Dermis microvascular lymphatic vessel endothelial cell (primary cell): ENCODE measurements at regions not wholly inside any gene's neighbourhood (a gene's known extent, or its start where the extent isn't known, plus 50 kb on each side); places are given as distances from the start of the nearest gene placed in this dataset.
A peak's percentile ranks its signal among the peaks of the same experiment; 100 is the strongest.

Experiments
- DNase-seq, 2 donors: peaks; one replicate each; pipeline versions ENCODE4 v3.0.0 to v3.0.0-alpha.2; 2010; ENCODE audit warnings: low read depth in 2 of 2

DNA sequence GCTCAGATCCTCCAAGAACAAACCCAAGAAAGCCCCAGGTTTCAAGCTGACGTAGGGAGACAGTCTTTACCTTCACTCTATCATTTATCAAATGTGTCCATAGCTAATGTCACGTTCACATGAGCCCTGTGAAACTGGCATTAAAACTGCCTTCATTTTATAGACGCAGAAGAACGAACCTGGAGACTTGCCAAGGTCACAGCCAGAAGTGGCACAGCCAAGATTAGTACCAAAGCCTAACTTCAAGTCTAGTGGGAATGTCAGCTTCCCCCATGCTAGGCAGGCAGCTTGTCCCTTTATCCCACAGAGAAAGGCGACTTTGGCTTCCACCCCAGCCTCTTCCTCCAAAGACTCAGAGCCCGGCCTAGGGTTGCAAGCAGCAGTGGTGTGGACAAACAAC is 517.2 kb downstream of the SHQ1 start:
- DNase-seq = no peak

- DNase-seq = no peak
Observed at GRCh38 chr3:72329354-72329753, 518.9 kb downstream of the SHQ1 start.

GRCh38 chr3:72328755-72329277 is 519.4 kb downstream of the SHQ1 start:
- no peak for DNase-seq

- DNase-seq = no peak
Observed at GRCh38 chr3:72327008-72327407, 521.2 kb downstream of the SHQ1 start.

DNA sequence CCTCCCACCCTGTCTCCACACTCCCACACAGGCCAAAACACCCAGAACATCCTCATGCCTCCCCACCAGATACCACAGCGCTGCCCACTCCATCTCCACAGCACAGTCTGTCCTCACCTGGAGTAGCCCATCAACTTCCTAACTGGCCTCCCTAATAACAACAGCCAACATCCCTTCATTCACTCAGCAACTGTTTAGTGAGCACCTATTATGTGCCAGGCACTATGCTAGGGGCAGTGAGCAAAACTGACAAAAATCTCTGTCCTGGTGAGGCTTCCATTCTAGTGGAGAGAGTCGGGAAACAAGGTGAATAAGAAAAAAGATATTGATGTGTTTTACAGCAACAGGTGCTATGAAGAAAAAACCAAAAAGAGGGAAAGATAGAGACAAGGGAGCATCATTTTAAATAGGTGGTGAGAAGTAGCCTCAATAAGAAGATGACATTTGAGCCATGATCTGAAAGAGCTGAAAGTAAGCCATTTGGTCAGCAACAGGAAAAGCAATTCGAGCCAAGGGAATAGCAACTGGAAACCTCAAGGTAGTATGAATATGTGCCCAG is 523.9 kb downstream of the SHQ1 start:
- no peak for DNase-seq

DNA sequence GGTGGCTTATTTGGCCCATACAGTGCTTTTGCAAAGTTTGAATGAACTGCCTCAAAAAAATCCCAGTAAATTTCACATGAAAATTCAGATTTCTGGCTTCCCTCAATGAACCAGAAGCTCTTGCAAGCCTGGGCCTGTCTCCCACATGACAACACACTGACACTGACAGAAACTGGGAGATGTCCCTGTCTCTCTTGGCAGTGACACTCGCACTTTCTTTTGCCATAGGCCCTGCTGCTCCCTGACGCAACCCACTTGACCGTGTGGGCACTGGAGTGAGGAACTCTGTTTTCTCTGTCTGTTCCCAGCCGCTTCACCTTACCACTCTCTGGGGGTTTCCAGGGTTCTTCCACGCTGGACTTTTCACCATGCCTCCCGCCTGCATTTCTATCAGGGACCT is 524.5 kb downstream of the SHQ1 start:
- no peak for DNase-seq

- no peak for DNase-seq
Observed at GRCh38 chr3:72322264-72322976, 525.8 kb downstream of the SHQ1 start.

GRCh38 chr3:72320955-72321303 is 527.3 kb downstream of the SHQ1 start:
- DNase-seq = no peak

GRCh38 chr3:72320095-72320954 is 527.9 kb downstream of the SHQ1 start:
- no peak for DNase-seq

DNA sequence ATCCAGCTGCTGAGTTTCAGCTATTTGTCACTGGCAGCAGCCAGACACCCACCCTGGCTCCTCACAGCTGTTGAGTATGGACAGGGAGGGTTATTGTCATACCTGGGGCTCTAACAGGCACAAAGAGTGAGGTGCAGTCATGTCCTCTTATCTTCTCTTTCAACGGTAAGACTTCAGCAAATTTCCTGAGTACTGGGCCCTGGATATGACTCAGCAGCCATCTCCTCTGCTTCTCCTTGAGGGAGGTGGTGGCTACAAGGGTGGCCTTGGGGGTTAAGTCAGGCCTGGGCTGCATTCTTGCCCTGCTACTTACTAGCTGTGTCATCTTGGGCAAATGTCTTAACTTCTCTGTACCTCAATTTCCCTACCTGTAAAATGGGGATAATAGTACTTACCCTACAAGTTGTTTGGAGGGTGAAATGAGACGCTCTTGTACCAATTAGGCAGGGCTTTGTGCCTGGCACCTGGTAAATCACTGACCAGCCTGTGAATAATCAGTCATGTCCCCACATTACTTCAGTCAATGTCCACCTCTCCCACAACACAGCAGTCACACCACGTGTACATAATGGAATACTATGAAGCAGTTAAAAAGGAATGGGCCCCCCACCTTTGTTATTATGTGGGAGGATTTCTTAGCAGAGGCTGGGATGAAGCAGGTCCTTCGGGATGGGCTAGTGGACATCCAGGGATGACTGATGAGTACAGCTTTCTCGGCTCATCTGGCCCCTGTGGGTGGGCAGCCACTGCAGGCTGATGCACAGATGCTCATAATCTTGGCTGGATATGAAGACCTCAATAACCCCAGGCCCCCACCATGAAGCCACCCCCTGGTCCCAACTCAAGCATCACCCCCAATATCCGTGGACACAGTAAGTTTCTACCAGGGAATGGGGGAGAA is 528.8 kb downstream of the SHQ1 start:
- DNase-seq = peak in 1 of 2 donors; percentile 32

- DNase-seq = no peak
Observed at GRCh38 chr3:72318504-72319193, 529.6 kb downstream of the SHQ1 start.

GRCh38 chr3:72317491-72317890 is 530.8 kb downstream of the SHQ1 start:
- DNase-seq = peak in 1 of 2 donors; percentile 62

- no peak for DNase-seq
Observed at GRCh38 chr3:72316501-72317279, 531.6 kb downstream of the SHQ1 start.

GRCh38 chr3:72313308-72313707 is 528.4 kb upstream of the PROK2 start:
- DNase-seq = no peak

DNA sequence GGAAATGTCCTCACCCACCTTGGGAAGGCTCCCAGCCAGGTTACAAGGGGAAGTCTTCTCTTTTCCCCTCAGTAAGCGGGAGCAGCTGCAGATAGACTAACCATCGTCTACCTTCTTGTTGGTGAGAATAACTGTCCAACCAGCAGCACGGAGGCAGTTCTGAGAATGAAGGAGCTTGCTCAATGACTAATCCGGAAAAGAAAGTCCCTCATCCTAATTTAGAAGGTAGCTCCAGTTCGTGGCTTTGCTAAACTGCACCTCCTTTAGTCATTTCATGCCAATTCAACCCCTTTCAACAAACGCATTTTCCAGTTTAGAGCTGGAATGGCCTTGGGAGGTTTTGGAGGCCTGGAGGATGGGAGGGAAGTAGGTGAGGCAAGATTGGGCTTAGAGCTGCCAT is 527.4 kb upstream of the PROK2 start:
- DNase-seq = no peak

- DNase-seq = no peak
Observed at GRCh38 chr3:72311425-72311824, 526.5 kb upstream of the PROK2 start.

- peak; percentile 60 to 96 for DNase-seq
Observed at GRCh38 chr3:72310419-72311380, 525.8 kb upstream of the PROK2 start.

DNA sequence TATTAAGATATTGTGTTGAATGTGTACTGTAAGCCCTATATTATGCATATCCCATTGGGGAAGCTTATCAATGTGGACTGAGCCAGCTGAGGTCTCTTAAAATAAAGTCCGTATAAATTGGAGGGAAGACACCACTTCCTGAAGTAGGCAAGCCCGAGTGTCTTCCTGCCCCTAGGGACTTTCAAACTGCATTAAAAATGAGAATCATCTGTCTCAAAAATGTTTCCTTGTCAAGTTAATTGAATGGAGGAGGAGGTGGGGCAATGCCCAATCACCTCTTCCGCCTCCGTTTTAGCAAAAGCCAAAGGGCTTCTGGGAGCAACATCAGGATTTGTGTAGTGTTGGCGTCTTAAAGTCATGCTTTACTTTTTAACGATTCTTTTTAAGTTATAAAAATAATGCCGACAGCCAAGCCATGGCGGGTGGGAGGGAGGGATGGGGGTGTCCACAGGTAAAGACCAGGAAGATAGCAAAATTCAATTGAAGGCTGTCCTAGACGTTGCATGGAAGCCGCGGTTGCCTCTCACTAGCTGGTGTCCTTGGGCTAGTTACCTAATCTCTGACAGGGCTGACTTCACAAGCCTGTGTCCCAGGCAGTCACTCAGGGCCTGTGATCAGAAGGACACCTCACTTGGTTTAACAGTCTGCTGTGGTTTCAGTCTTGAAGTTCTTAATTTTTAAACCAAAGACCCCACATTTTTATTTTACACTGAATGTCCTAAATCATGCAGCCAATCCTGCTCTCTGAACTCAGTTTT is 524.9 kb upstream of the PROK2 start:
- DNase-seq = no peak
